Activated naive CD8-positive, alpha-beta T cell treated with anti-CD3 and anti-CD28 coated beads for 36 hours (primary cell): ENCODE measurements at regions not wholly inside any gene's neighbourhood (a gene's known extent, or its start where the extent isn't known, plus 50 kb on each side); places are given as distances from the start of the nearest gene placed in this dataset.

Source experiments
- DNase-seq: peaks from one replicate; pipeline ENCODE4 v3.0.0; 2021
- H3K27ac Mint-ChIP-seq: one replicate; pipeline ENCODE4 v1.8.0; 2022; ENCODE audit warnings: mild to moderate bottlenecking, moderate library complexity, mixed read lengths
- H3K27me3 Mint-ChIP-seq: one replicate; pipeline ENCODE4 v1.8.0; 2022; ENCODE audit warnings: mild to moderate bottlenecking, mixed read lengths
- H3K36me3 Mint-ChIP-seq: one replicate; pipeline ENCODE4 v1.8.0; 2021; ENCODE audit warnings: mild to moderate bottlenecking, mixed read lengths
- H3K4me1 Mint-ChIP-seq: one replicate; pipeline ENCODE4 v1.8.0; 2021; ENCODE audit warnings: mixed read lengths
- H3K4me3 Mint-ChIP-seq: one replicate; pipeline ENCODE4 v1.8.0; 2022; ENCODE audit warnings: mild to moderate bottlenecking, moderate library complexity, mixed read lengths
- H3K9me3 Mint-ChIP-seq: one replicate; pipeline ENCODE4 v1.8.0; 2022; ENCODE audit warnings: mixed read lengths

GRCh38 chr13:109924376-109924775 is 138.0 kb upstream of the IRS2 start:
- H3K4me3 Mint-ChIP-seq = no peak overlapping the region

GRCh38 chr13:109922518-109922917 is 136.1 kb upstream of the IRS2 start:
- H3K27ac Mint-ChIP-seq = no peak overlapping the region

More at GRCh38 chr13:109924376-109924775, 138.0 kb upstream of the IRS2 start:
- no peak for DNase-seq
- Mint-ChIP-seq H3K4me1 (no peaks in the 10 kb centered on the region), H3K9me3 (no peaks in the 10 kb centered on the region), H3K36me3 (no peaks in the 10 kb centered on the region), H3K27me3 (peaks cover 12% of the 10 kb centered on the region), H3K27ac (no peak overlapping the region)

GRCh38 chr13:109919715-109920375 is 133.5 kb upstream of the IRS2 start:
- no peaks in the 10 kb centered on the region for H3K9me3 Mint-ChIP-seq
- H3K4me1 Mint-ChIP-seq = no peaks in the 10 kb centered on the region
- H3K27me3 Mint-ChIP-seq = peaks cover 12% of the 10 kb centered on the region
- H3K36me3 Mint-ChIP-seq = no peaks in the 10 kb centered on the region
- no peak overlapping the region for H3K4me3 Mint-ChIP-seq
- DNase-seq = no peak
- no peak overlapping the region for H3K27ac Mint-ChIP-seq

More at GRCh38 chr13:109922518-109922917, 136.1 kb upstream of the IRS2 start:
- DNase-seq = no peak
- H3K27me3 Mint-ChIP-seq = peaks cover 17% of the 10 kb centered on the region
- no peak overlapping the region for H3K4me3 Mint-ChIP-seq
- H3K36me3 Mint-ChIP-seq = no peaks in the 10 kb centered on the region
- no peaks in the 10 kb centered on the region for H3K9me3 Mint-ChIP-seq
- no peaks in the 10 kb centered on the region for H3K4me1 Mint-ChIP-seq

- Mint-ChIP-seq H3K4me1 (no peaks in the 10 kb centered on the region), H3K36me3 (no peaks in the 10 kb centered on the region), H3K27ac (no peak overlapping the region), H3K27me3 (peaks cover 6% of the 10 kb centered on the region), H3K9me3 (no peaks in the 10 kb centered on the region), H3K4me3 (no peak overlapping the region)
- no peak for DNase-seq
These were observed 131.9 kb upstream of the IRS2 start for GRCh38 chr13:109918179-109918711.

GRCh38 chr13:109917422-109917821 is 131.0 kb upstream of the IRS2 start:
- H3K27me3 Mint-ChIP-seq = peaks cover 9% of the 10 kb centered on the region
- H3K4me3 Mint-ChIP-seq = no peak overlapping the region
- no peaks in the 10 kb centered on the region for H3K4me1 Mint-ChIP-seq
- no peak for DNase-seq
- no peaks in the 10 kb centered on the region for H3K36me3 Mint-ChIP-seq
- no peaks in the 10 kb centered on the region for H3K9me3 Mint-ChIP-seq
- no peak overlapping the region for H3K27ac Mint-ChIP-seq

GRCh38 chr13:109913936-109914510 is 127.6 kb upstream of the IRS2 start:
- H3K9me3 Mint-ChIP-seq = no peaks in the 10 kb centered on the region
- no peaks in the 10 kb centered on the region for H3K4me1 Mint-ChIP-seq
- peaks cover 13% of the 10 kb centered on the region for H3K27me3 Mint-ChIP-seq
- no peak overlapping the region for H3K27ac Mint-ChIP-seq
- DNase-seq = no peak
- no peak overlapping the region for H3K4me3 Mint-ChIP-seq
- no peaks in the 10 kb centered on the region for H3K36me3 Mint-ChIP-seq

GRCh38 chr13:109913186-109913585 is 126.8 kb upstream of the IRS2 start:
- H3K9me3 Mint-ChIP-seq = no peaks in the 10 kb centered on the region
- H3K27ac Mint-ChIP-seq = no peak overlapping the region
- no peak for DNase-seq
- H3K27me3 Mint-ChIP-seq = peaks cover 12% of the 10 kb centered on the region
- H3K4me1 Mint-ChIP-seq = no peaks in the 10 kb centered on the region
- H3K36me3 Mint-ChIP-seq = no peaks in the 10 kb centered on the region
- H3K4me3 Mint-ChIP-seq = no peak overlapping the region

GRCh38 chr13:109910194-109910593 is 123.8 kb upstream of the IRS2 start:
- H3K36me3 Mint-ChIP-seq = no peaks in the 10 kb centered on the region
- no peak overlapping the region for H3K4me3 Mint-ChIP-seq
- no peaks in the 10 kb centered on the region for H3K4me1 Mint-ChIP-seq

GRCh38 chr13:109906976-109907375 is 120.6 kb upstream of the IRS2 start:
- no peaks in the 10 kb centered on the region for H3K4me1 Mint-ChIP-seq
- no peaks in the 10 kb centered on the region for H3K36me3 Mint-ChIP-seq
- H3K27ac Mint-ChIP-seq = no peak overlapping the region
- peaks cover 7% of the 10 kb centered on the region for H3K27me3 Mint-ChIP-seq
- no peaks in the 10 kb centered on the region for H3K9me3 Mint-ChIP-seq
- H3K4me3 Mint-ChIP-seq = no peak overlapping the region
- DNase-seq = no peak

More at GRCh38 chr13:109910194-109910593, 123.8 kb upstream of the IRS2 start:
- Mint-ChIP-seq H3K27ac (no peak overlapping the region), H3K9me3 (no peaks in the 10 kb centered on the region), H3K27me3 (peaks cover 11% of the 10 kb centered on the region)
- no peak for DNase-seq

- Mint-ChIP-seq H3K27me3 (peaks cover 11% of the 10 kb centered on the region), H3K27ac (no peak overlapping the region), H3K9me3 (no peaks in the 10 kb centered on the region), H3K4me1 (no peaks in the 10 kb centered on the region), H3K4me3 (no peak overlapping the region), H3K36me3 (no peaks in the 10 kb centered on the region)
- DNase-seq = no peak
These were observed 117.8 kb upstream of the IRS2 start for GRCh38 chr13:109904218-109904617.

- Mint-ChIP-seq H3K36me3 (no peaks in the 10 kb centered on the region), H3K9me3 (no peaks in the 10 kb centered on the region), H3K4me3 (no peak overlapping the region), H3K27ac (no peak overlapping the region), H3K27me3 (peaks cover 14% of the 10 kb centered on the region), H3K4me1 (no peaks in the 10 kb centered on the region)
- no peak for DNase-seq
These were observed 114.4 kb upstream of the IRS2 start for GRCh38 chr13:109900741-109901140.

- H3K4me3 Mint-ChIP-seq = no peak overlapping the region
- H3K27me3 Mint-ChIP-seq = peaks cover 14% of the 10 kb centered on the region
- H3K9me3 Mint-ChIP-seq = no peaks in the 10 kb centered on the region
- no peak overlapping the region for H3K27ac Mint-ChIP-seq
- DNase-seq = no peak
- H3K4me1 Mint-ChIP-seq = no peaks in the 10 kb centered on the region
- no peaks in the 10 kb centered on the region for H3K36me3 Mint-ChIP-seq
These were observed 113.9 kb upstream of the IRS2 start for GRCh38 chr13:109900320-109900719.

GRCh38 chr13:109899748-109900147 is 113.4 kb upstream of the IRS2 start:
- no peaks in the 10 kb centered on the region for H3K36me3 Mint-ChIP-seq
- H3K4me1 Mint-ChIP-seq = no peaks in the 10 kb centered on the region
- H3K27me3 Mint-ChIP-seq = peaks cover 14% of the 10 kb centered on the region
- no peaks in the 10 kb centered on the region for H3K9me3 Mint-ChIP-seq
- H3K27ac Mint-ChIP-seq = no peak overlapping the region
- no peak for DNase-seq
- no peak overlapping the region for H3K4me3 Mint-ChIP-seq

GRCh38 chr13:109899316-109899715 is 112.9 kb upstream of the IRS2 start:
- DNase-seq = no peak
- H3K36me3 Mint-ChIP-seq = no peaks in the 10 kb centered on the region
- no peak overlapping the region for H3K27ac Mint-ChIP-seq
- peaks cover 14% of the 10 kb centered on the region for H3K27me3 Mint-ChIP-seq
- no peak overlapping the region for H3K4me3 Mint-ChIP-seq
- H3K9me3 Mint-ChIP-seq = no peaks in the 10 kb centered on the region
- no peaks in the 10 kb centered on the region for H3K4me1 Mint-ChIP-seq

- Mint-ChIP-seq H3K27me3 (peaks cover 14% of the 10 kb centered on the region), H3K4me3 (no peak overlapping the region), H3K27ac (no peak overlapping the region), H3K9me3 (no peaks in the 10 kb centered on the region), H3K4me1 (no peaks in the 10 kb centered on the region), H3K36me3 (no peaks in the 10 kb centered on the region)
- DNase-seq = no peak
These were observed 111.7 kb upstream of the IRS2 start for GRCh38 chr13:109897988-109898624.
